ENCODE measurements at regions not wholly inside any gene's neighbourhood (a gene's known extent, or its start where the extent isn't known, plus 50 kb on each side); places are given as distances from the start of the nearest gene placed in this dataset.

DNA sequence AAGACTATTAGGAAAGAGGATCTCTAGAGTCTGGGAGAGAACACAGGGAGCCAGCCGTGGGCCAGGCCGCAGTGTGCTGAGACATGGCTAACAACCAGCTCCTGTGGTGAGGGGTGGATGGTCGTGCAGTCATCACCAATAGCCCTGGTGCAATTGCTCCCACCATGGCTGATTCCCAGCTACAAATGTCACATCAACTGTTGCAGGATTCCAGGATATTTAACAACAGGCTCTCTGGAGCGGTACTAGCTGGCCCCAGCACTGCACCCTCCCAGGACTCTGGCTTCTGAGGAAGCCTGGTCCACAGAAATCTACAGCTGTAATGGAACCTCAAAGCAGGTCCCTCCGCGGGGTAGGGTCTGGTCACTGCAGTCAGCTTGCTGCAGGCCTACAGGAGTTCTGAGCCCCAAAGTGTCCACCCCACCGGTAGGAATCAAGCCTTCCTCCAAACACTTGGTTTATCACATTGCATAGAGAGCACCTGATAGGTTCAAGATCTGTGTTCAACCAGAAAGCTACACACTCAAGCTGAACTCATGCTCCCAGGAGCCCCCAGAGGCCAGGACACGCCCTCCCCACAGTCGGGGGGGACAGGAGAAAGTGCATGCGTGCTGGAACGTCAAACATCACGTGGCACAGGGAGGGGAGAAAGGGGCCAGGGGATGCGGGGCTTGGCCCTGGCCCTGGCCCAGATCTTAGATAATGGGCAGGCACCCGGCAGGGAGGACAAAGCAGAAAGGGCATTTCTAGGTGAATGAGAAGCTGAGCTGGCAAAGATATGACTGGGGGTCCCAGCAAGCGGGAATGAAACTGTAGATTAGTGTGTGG is 609.0 kb downstream of the TBC1D22A start:
- TF ChIP-seq, protein P1, sequence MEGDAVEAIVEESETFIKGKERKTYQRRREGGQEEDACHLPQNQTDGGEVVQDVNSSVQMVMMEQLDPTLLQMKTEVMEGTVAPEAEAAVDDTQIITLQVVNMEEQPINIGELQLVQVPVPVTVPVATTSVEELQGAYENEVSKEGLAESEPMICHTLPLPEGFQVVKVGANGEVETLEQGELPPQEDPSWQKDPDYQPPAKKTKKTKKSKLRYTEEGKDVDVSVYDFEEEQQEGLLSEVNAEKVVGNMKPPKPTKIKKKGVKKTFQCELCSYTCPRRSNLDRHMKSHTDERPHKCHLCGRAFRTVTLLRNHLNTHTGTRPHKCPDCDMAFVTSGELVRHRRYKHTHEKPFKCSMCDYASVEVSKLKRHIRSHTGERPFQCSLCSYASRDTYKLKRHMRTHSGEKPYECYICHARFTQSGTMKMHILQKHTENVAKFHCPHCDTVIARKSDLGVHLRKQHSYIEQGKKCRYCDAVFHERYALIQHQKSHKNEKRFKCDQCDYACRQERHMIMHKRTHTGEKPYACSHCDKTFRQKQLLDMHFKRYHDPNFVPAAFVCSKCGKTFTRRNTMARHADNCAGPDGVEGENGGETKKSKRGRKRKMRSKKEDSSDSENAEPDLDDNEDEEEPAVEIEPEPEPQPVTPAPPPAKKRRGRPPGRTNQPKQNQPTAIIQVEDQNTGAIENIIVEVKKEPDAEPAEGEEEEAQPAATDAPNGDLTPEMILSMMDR (IDR thresholded peaks at IDR 0.05): no peak
- TF ChIP-seq POLR2A (IDR thresholded peaks at IDR 0.05): no peak

Measured in esophagus squamous epithelium (tissue), 4 donors.